MM.1S (cell line): ENCODE measurements at regions not wholly inside any gene's neighbourhood (a gene's known extent, or its start where the extent isn't known, plus 50 kb on each side); places are given as distances from the start of the nearest gene placed in this dataset.

Experiments used
- DNase-seq: peaks from one replicate; pipeline ENCODE4 v3.0.0-alpha.2; 2015
- H2AFZ ChIP-seq: fragments of 300-600 bp; sonication (generic); 2 replicates; pipeline ENCODE4 v1.6.0; 2016; ENCODE audit warnings: antibody characterized with exemption, low read length
- H3F3A ChIP-seq: fragments of 300-600 bp; sonication (generic); 2 replicates; pipeline ENCODE4 v1.6.1; 2016; ENCODE audit warnings: mild to moderate bottlenecking, antibody characterized with exemption, low read length, moderate library complexity, mixed read lengths; ENCODE audit not compliant: insufficient read depth
- H3K27ac ChIP-seq: fragments of 300-600 bp; sonication (generic); 2 replicates; pipeline ENCODE4 v1.5.1; 2016; ENCODE audit warnings: mild to moderate bottlenecking, low read length
- H3K27me3 ChIP-seq: fragments of 300-600 bp; sonication (generic); replicated peaks from 2 replicates; pipeline ENCODE4 v1.6.0; 2016; ENCODE audit warnings: low read length; ENCODE audit not compliant: insufficient read depth
- H3K36me3 ChIP-seq: fragments of 300-600 bp; sonication (generic); replicated peaks from 2 replicates; pipeline ENCODE4 v1.6.1; 2016; ENCODE audit warnings: mild to moderate bottlenecking, low read length, mixed read lengths; ENCODE audit not compliant: insufficient read depth
- H3K4me1 ChIP-seq: fragments of 300-600 bp; sonication (generic); 2 replicates; pipeline ENCODE4 v1.6.1; 2016; ENCODE audit warnings: low read length, mixed read lengths
- H3K4me2 ChIP-seq: fragments of 300-600 bp; sonication (generic); 2 replicates; pipeline ENCODE4 v1.6.0; 2016; ENCODE audit warnings: low read depth, low read length
- H3K4me3 ChIP-seq: fragments of 300-600 bp; sonication (generic); 2 replicates; pipeline ENCODE4 v1.5.1; 2016; ENCODE audit warnings: low read length, mixed read lengths
- H3K79me2 ChIP-seq: fragments of 300-600 bp; sonication (generic); 2 replicates; pipeline ENCODE4 v1.6.1; 2016; ENCODE audit warnings: mixed run types, low read length, mixed read lengths
- H3K9ac ChIP-seq: fragments of 300-600 bp; sonication (generic); 2 replicates; pipeline ENCODE4 v1.6.1; 2016; ENCODE audit warnings: low read length, mixed read lengths
- H3K9me2 ChIP-seq: fragments of 300-600 bp; sonication (generic); replicated peaks from 2 replicates; pipeline ENCODE4 v1.6.1; 2016; ENCODE audit warnings: mild to moderate bottlenecking, low read length, mixed read lengths; ENCODE audit not compliant: insufficient read depth
- H3K9me3 ChIP-seq: fragments of 300-600 bp; sonication (generic); replicated peaks from 2 replicates; pipeline ENCODE4 v1.6.1; 2016; ENCODE audit warnings: mild to moderate bottlenecking, low read length, mixed read lengths; ENCODE audit not compliant: insufficient read depth
- H4K20me1 ChIP-seq: fragments of 300-600 bp; sonication (generic); 2 replicates; pipeline ENCODE4 v1.6.1; 2016; ENCODE audit warnings: mild to moderate bottlenecking, low read length, moderate library complexity, mixed read lengths; ENCODE audit not compliant: insufficient read depth
- EZH2 ChIP-seq: fragments of 300-600 bp; sonication (generic); optimal IDR thresholded peaks from 2 replicates; pipeline ENCODE3; 2017; ENCODE audit warnings: low read depth, mild to moderate bottlenecking, antibody characterized with exemption, low read length, mixed read lengths
- EZH2phosphoT487 ChIP-seq: fragments of 300-600 bp; sonication (generic); IDR thresholded peaks from 2 replicates; pipeline ENCODE4 v1.6.1; 2018; ENCODE audit warnings: antibody characterized with exemption, low read length
- TF ChIP-seq, protein P1 (sequence below): fragments of 300-600 bp; sonication (generic); IDR thresholded peaks from 2 replicates; pipeline ENCODE4 v1.5.1; 2016; ENCODE audit warnings: antibody characterized with exemption, low read length, mixed read lengths

DNA sequence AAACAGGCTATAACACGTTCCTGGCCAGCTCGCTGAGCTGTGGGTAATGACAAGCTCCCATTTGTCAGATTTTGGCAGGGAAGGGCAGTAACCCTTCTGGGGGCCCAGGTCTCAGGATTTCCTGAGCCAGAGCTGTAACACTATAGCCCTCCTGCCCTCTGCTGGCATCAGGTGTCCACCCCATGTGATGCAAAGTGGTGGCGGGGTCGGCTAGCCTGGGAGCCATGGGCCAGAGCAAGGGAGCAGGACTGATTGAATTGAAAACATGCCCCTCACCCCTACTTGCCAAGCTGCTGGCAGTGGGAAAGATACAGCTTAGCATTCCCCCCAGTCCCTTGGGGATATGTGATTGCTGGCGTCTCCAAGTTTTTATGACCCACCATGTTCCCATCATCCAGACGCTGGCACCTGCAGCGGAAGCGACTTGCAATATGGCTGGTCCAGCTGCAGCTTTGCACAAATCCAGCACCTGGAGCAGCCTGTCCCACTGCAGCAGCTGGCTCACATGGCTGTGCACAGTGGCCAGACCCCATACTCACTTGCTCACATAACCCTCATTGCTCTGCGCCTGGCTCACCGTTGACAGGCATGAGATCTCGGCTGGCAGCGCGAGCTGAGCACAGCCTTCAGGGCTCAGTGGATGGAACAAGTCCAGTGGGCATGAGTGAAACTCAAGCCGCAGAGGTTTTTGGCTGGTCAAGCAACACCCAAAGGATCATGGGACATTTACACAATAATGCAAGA, 1147.8 kb downstream of the JRKL start:
- Histone ChIP-seq H3K4me3 (no peak overlapping the region), H3K27ac (no peak overlapping the region), H3K79me2 (no peaks in the 10 kb centered on the region), H3K9me2 (no peaks in the 10 kb centered on the region), H3K36me3 (no peaks in the 10 kb centered on the region), H3K9ac (no peak overlapping the region), H4K20me1 (no peaks in the 10 kb centered on the region), H3K4me1 (no peaks in the 10 kb centered on the region), H3K9me3 (no peaks in the 10 kb centered on the region), H3K27me3 (no peaks in the 10 kb centered on the region), H3F3A (no peaks in the 10 kb centered on the region), H2AFZ (no peak overlapping the region), H3K4me2 (no peak overlapping the region)
- TF ChIP-seq, protein P1, sequence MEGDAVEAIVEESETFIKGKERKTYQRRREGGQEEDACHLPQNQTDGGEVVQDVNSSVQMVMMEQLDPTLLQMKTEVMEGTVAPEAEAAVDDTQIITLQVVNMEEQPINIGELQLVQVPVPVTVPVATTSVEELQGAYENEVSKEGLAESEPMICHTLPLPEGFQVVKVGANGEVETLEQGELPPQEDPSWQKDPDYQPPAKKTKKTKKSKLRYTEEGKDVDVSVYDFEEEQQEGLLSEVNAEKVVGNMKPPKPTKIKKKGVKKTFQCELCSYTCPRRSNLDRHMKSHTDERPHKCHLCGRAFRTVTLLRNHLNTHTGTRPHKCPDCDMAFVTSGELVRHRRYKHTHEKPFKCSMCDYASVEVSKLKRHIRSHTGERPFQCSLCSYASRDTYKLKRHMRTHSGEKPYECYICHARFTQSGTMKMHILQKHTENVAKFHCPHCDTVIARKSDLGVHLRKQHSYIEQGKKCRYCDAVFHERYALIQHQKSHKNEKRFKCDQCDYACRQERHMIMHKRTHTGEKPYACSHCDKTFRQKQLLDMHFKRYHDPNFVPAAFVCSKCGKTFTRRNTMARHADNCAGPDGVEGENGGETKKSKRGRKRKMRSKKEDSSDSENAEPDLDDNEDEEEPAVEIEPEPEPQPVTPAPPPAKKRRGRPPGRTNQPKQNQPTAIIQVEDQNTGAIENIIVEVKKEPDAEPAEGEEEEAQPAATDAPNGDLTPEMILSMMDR = no peak
- no peak for TF ChIP-seq EZH2phosphoT487
- TF ChIP-seq EZH2 = no peak
- no peak for DNase-seq

DNA sequence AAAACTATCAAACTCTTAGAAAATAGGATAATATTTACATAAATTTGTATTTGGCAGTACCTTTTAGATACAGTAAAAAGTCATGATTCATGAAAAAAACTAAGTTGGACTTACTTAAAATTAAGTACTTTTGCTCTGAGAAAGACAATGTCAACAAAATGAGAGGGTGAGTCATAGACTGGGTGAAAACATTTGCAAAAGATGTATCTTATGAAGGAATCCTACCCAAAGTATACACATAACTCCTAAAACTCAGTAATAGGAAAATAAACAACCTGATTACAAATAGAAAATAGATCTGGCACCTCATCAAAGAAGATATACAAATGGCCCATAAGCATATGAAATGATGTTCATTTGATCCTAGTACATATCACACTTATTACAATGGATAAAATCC, 1154.6 kb downstream of the JRKL start:
- no peaks in the 10 kb centered on the region for H3K36me3 ChIP-seq
- DNase-seq = no peak
- no peak overlapping the region for H3K4me3 ChIP-seq
- no peaks in the 10 kb centered on the region for H4K20me1 ChIP-seq
- no peak overlapping the region for H2AFZ ChIP-seq
- no peaks in the 10 kb centered on the region for H3K79me2 ChIP-seq
- H3K27ac ChIP-seq = no peak overlapping the region
- H3F3A ChIP-seq = no peaks in the 10 kb centered on the region
- no peaks in the 10 kb centered on the region for H3K9me2 ChIP-seq
- H3K9me3 ChIP-seq = no peaks in the 10 kb centered on the region
- no peaks in the 10 kb centered on the region for H3K4me1 ChIP-seq
- H3K27me3 ChIP-seq = no peaks in the 10 kb centered on the region
- TF ChIP-seq EZH2phosphoT487 (no peak), EZH2 (no peak)
- TF ChIP-seq, protein P1 = no peak
- no peak overlapping the region for H3K4me2 ChIP-seq
- no peak overlapping the region for H3K9ac ChIP-seq

DNA sequence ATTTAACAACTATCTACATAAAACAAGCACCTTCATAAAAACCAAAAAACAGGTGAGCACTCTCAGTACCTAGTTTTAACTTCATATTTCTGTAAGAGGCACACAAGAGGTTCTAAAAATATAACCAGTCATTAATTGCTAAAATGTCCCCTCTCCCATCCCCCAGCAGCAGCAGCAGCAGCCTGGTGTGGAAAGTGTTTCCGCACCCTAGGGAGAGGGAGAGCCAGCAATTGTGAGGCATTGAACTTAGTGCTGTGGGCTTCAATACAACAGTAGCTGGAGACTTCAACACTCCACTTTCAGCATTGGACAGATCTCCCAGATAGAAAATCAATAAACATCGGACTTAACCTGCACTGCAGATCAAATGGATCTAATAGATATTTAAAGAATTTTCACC, 1158.5 kb downstream of the JRKL start:
- Histone ChIP-seq H3K9me3 (no peaks in the 10 kb centered on the region), H3K27ac (no peak overlapping the region), H4K20me1 (no peaks in the 10 kb centered on the region), H3K4me2 (no peak overlapping the region), H3K27me3 (no peaks in the 10 kb centered on the region), H3K9me2 (no peaks in the 10 kb centered on the region), H3K4me3 (no peak overlapping the region), H3K36me3 (no peaks in the 10 kb centered on the region), H3K79me2 (no peaks in the 10 kb centered on the region), H3K4me1 (no peaks in the 10 kb centered on the region), H3F3A (no peaks in the 10 kb centered on the region), H2AFZ (no peak overlapping the region), H3K9ac (no peak overlapping the region)
- no peak for DNase-seq
- TF ChIP-seq EZH2 (no peak), EZH2phosphoT487 (no peak)
- TF ChIP-seq, protein P1 = no peak
